Left lung (tissue), 4 donors: ENCODE measurements at regions not wholly inside any gene's neighbourhood (a gene's known extent, or its start where the extent isn't known, plus 50 kb on each side); places are given as distances from the start of the nearest gene placed in this dataset.

ENCODE experiments used
- ATAC-seq: fragments of 200-7000 bp; cut with Tn5 transposase; one replicate; pipeline ENCODE4 v1.9.1; 2020; ENCODE audit warnings: moderate library complexity
- DNase-seq, 4 donors: peaks; one replicate each; pipeline ENCODE4 v3.0.0-alpha.2; 2013 to 2020
- H3K27ac ChIP-seq, 2 donors: fragments of 200-600 bp; sonication (generic) in 1 of 2; one replicate each; pipeline versions ENCODE4 v1.5.0 to v1.8.0; 2020 to 2021
- H3K27me3 ChIP-seq, 2 donors: fragments of 200-600 bp; sonication (generic) in 1 of 2; one replicate each; pipeline versions ENCODE4 v1.5.0 to v1.8.0; 2020 to 2021
- H3K36me3 ChIP-seq, 2 donors: fragments of 200-600 bp; sonication (generic) in 1 of 2; one replicate each; pipeline versions ENCODE4 v1.5.0 to v1.8.0; 2020 to 2021
- H3K4me1 ChIP-seq, 2 donors: fragments of 200-600 bp; one replicate each; pipeline ENCODE4 v1.8.0; 2021
- H3K4me3 ChIP-seq, 2 donors: fragments of 200-600 bp; sonication (generic) in 1 of 2; one replicate each; pipeline versions ENCODE4 v1.5.0 to v1.8.0; 2020 to 2021; ENCODE audit warnings: mild to moderate bottlenecking in 1 of 2
- H3K9me3 ChIP-seq, 2 donors: fragments of 200-600 bp; sonication (generic) in 1 of 2; one replicate each; pipeline versions ENCODE4 v1.5.0 to v1.8.0; 2020 to 2021
- intact Hi-C, 2 donors: fragments of 100-400 bp; cut with DNase I; formaldehyde crosslinking; loops; one replicate each; pipeline versions ENCODE4 v1.11.2 to v1.14.2; 2022
- TF ChIP-seq, protein P1 (sequence below), 2 donors: fragments of 200-600 bp; sonication (generic) in 1 of 2; IDR thresholded peaks; one replicate each; pipeline versions ENCODE4 v1.5.0 to v1.8.0; 2021; ENCODE audit warnings: antibody characterized with exemption in 2 of 2
- donor health status: DM: no; HTN: yes; CAD: no.
- donor health status: DM: no; HTN: no; CAD: no.

DNA sequence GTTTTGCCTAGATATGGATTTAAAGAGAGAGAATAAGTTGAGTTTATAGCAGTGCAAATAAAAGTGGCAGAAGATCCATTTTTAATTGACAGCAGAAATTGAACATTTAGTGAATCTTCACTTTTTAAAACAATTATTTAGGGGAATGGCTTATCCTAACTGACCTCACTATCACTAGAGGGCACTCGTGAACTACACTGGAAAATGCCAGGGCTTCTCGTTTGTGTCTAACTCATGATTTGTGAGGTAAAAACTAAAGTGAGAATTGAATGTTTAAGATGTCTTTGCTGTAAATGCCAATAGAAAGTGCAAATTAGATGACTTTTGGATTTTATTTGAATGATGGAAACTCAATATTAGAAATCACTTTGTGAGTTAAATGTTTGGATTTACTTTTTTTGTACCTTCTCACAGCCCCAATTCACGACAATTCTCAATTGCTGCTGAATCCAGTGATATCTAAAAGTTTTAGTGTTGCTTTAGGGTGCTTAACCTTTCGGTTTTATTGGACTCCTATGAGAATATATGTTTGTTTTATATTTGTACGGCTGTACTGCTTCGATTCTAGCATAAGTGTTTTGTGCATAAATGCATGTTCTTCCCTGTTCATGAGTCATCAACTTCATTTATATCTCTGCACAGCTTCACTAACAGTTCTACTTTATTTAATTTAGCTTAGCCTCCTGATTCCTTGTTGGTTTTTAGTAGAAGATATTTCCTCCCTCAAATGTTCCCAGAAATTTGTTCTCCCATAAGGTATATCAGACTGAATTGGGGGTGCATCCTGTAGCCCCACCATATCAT lies 462.1 kb downstream of the MFSD1 start:
- TF ChIP-seq, protein P1, sequence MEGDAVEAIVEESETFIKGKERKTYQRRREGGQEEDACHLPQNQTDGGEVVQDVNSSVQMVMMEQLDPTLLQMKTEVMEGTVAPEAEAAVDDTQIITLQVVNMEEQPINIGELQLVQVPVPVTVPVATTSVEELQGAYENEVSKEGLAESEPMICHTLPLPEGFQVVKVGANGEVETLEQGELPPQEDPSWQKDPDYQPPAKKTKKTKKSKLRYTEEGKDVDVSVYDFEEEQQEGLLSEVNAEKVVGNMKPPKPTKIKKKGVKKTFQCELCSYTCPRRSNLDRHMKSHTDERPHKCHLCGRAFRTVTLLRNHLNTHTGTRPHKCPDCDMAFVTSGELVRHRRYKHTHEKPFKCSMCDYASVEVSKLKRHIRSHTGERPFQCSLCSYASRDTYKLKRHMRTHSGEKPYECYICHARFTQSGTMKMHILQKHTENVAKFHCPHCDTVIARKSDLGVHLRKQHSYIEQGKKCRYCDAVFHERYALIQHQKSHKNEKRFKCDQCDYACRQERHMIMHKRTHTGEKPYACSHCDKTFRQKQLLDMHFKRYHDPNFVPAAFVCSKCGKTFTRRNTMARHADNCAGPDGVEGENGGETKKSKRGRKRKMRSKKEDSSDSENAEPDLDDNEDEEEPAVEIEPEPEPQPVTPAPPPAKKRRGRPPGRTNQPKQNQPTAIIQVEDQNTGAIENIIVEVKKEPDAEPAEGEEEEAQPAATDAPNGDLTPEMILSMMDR (IDR thresholded peaks at IDR 0.05) = peak; percentile 34 to 58
- Histone ChIP-seq H3K4me3 (no peak overlapping the region), H3K27me3 (no peaks in the 10 kb centered on the region), H3K4me1 (no peaks in the 10 kb centered on the region), H3K9me3 (no peaks in the 10 kb centered on the region), H3K36me3 (no peaks in the 10 kb centered on the region), H3K27ac (no peak overlapping the region)
- DNase-seq (peak in 1 of 4 donors; percentile 39), ATAC-seq (peak; percentile 84)
- intact Hi-C loops = loop anchor here in 1 of 2 donors (10.0 kb wide), 1 partner anchor 541 kb away; no protein-coding TSS in a partner anchor

- no peaks in the 10 kb centered on the region for H3K27me3 ChIP-seq
- H3K4me3 ChIP-seq = no peak overlapping the region
- H3K4me1 ChIP-seq = no peaks in the 10 kb centered on the region
- intact Hi-C loops = loop anchor here in 1 of 2 donors (10.0 kb wide), 1 partner anchor 539 kb away; no protein-coding TSS in a partner anchor
- no peaks in the 10 kb centered on the region for H3K36me3 ChIP-seq
- H3K9me3 ChIP-seq = no peaks in the 10 kb centered on the region
- ATAC-seq (no peak), DNase-seq (no peak)
- H3K27ac ChIP-seq = no peak overlapping the region
- TF ChIP-seq, protein P1 (IDR thresholded peaks at IDR 0.05) = no peak
Observed at GRCh38 chr3:159265705-159266104, 463.9 kb downstream of the MFSD1 start.

GRCh38 chr3:159266779-159267178 lies 464.9 kb downstream of the MFSD1 start:
- TF ChIP-seq, protein P1 (IDR thresholded peaks at IDR 0.05) = no peak
- Histone ChIP-seq H3K27me3 (no peaks in the 10 kb centered on the region), H3K4me3 (no peak overlapping the region), H3K36me3 (no peaks in the 10 kb centered on the region), H3K4me1 (no peaks in the 10 kb centered on the region), H3K27ac (no peak overlapping the region), H3K9me3 (no peaks in the 10 kb centered on the region)
- ATAC-seq (peak; percentile 68), DNase-seq (peak in 1 of 4 donors; percentile 12)
- intact Hi-C loops = loop anchor here in 1 of 2 donors (10.0 kb wide), 1 partner anchor 538 kb away; no protein-coding TSS in a partner anchor

DNA sequence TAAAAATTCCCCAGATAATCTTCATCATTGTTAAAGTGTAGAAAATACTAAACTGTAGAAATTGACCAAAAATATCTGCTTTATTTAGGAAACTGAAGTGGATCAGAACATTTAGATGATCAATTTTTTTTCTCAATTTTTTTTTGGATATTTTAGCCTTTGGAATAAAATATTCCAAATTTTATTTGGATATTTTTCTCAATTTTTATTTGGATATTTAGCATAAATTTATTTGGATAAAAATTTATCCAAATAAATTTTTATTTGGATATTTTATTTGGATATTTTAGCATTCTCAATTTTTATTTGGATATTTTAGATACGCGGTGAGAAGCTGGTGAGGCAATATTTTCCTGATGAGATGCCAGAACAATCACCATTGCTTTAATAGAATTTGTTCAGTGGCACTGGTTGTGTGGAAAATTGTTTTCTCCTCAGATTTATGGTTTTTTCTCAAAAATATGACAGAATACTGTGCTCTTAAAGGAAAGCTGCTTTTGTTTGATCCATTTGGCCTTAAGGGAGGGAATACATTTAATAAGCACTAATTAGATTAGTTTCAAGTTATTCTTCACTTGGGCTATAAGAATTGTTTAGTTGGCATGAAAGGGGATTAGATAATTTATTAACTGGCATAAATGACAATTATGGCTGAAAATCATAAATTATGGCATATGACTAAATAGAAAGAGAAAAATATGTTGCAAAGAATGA lies 470.1 kb downstream of the MFSD1 start:
- H3K9me3 ChIP-seq = no peaks in the 10 kb centered on the region
- ATAC-seq = no peak
- no peak for DNase-seq
- H3K4me3 ChIP-seq = no peak overlapping the region
- intact Hi-C loops = no loop called here
- no peaks in the 10 kb centered on the region for H3K4me1 ChIP-seq
- no peak overlapping the region for H3K27ac ChIP-seq
- no peaks in the 10 kb centered on the region for H3K27me3 ChIP-seq
- no peaks in the 10 kb centered on the region for H3K36me3 ChIP-seq
- TF ChIP-seq, protein P1 (IDR thresholded peaks at IDR 0.05) = no peak

DNA sequence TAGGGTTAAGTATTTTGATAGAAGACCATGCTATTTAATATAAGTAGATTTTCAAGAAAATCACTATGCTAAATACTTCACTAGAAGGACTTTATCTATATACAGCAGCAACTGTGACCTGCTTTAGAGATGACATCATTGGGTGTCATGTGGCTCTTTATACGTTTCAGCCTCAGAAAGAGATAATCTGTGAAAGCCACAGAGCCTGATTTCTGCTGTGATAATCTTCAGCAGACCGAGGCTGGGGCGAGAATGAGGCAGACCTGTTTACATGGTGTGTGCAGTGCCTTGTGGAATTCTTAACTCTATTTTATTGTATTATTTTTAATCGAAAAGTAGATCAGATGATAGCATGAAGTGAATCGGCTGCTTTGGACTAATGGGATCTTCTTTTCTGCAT lies 471.2 kb downstream of the MFSD1 start:
- ATAC-seq (no peak), DNase-seq (no peak)
- Histone ChIP-seq H3K4me3 (no peak overlapping the region), H3K27me3 (no peaks in the 10 kb centered on the region), H3K27ac (no peak overlapping the region), H3K4me1 (no peaks in the 10 kb centered on the region), H3K9me3 (no peaks in the 10 kb centered on the region), H3K36me3 (no peaks in the 10 kb centered on the region)
- TF ChIP-seq, protein P1 (IDR thresholded peaks at IDR 0.05) = no peak
- intact Hi-C loops = no loop called here
